RWPE2 (cell line): ENCODE measurements at regions not wholly inside any gene's neighbourhood (a gene's known extent, or its start where the extent isn't known, plus 50 kb on each side); places are given as distances from the start of the nearest gene placed in this dataset.

ENCODE experiments used
- ATAC-seq: fragments of 200-7000 bp; cut with Tn5 transposase; 3 replicates; pipeline ENCODE4 v1.9.1; 2021; ENCODE audit warnings: low read depth
- DNase-seq: peaks from one replicate; pipeline ENCODE4 v3.0.0-alpha.2; 2020; ENCODE audit warnings: low spot score
- H3K27ac ChIP-seq: fragments of 450-650 bp; 2 replicates; pipeline ENCODE4 v1.5.1; 2017; ENCODE audit warnings: mild to moderate bottlenecking; ENCODE audit not compliant: poor library complexity, severe bottlenecking
- H3K27me3 ChIP-seq: fragments of 250-450 bp; sonication (Bioruptor Pico); 2 replicates; pipeline ENCODE4 v1.5.1; 2021; ENCODE audit warnings: mild to moderate bottlenecking, moderate library complexity; ENCODE audit not compliant: insufficient read depth, poor library complexity, severe bottlenecking
- H3K36me3 ChIP-seq: fragments of 250-450 bp; sonication (Bioruptor Pico); 2 replicates; pipeline ENCODE4 v1.5.1; 2020; ENCODE audit warnings: low read depth, mild to moderate bottlenecking, moderate library complexity
- H3K4me1 ChIP-seq: fragments of 250-450 bp; sonication (Bioruptor Pico); 2 replicates; pipeline ENCODE4 v1.5.1; 2021; ENCODE audit warnings: mild to moderate bottlenecking, moderate library complexity; ENCODE audit not compliant: insufficient read depth, poor library complexity, severe bottlenecking
- H3K4me3 ChIP-seq: fragments of 250-450 bp; sonication (Bioruptor Pico); 2 replicates; pipeline ENCODE4 v1.5.1; 2021; ENCODE audit warnings: mild to moderate bottlenecking, moderate library complexity; ENCODE audit not compliant: severe bottlenecking
- H3K9me3 ChIP-seq: fragments of 250-450 bp; sonication (Bioruptor Pico); 2 replicates; pipeline ENCODE4 v1.5.1; 2021; ENCODE audit warnings: mild to moderate bottlenecking, moderate library complexity; ENCODE audit not compliant: severe bottlenecking
- CTCF ChIP-seq: fragments of 450-650 bp; IDR thresholded peaks from one replicate; pipeline ENCODE4 v1.5.1; 2017; ENCODE audit warnings: mild to moderate bottlenecking, moderate library complexity; ENCODE audit not compliant: poor library complexity, severe bottlenecking

DNA sequence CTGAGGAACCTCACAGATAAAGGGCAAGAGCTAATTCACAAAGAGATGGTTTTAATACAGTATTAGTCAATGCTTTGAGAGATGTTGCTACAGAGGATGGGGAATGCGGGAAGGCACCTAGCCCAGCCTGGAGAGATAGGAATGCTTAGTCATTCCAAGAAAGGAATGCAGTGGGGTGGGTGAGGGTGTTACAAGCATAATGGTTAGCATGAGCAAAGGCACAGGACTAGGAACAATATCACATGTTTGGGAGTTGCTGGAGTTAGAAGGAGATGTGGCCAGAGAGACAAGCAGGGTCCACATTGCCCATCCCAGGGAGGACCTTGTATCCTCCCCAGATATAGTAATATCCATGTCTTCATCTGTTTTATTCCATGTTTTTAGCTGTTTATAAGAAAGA is 107.0 kb upstream of the OGFRL1 start:
- ATAC-seq = peak; percentile 100

DNA sequence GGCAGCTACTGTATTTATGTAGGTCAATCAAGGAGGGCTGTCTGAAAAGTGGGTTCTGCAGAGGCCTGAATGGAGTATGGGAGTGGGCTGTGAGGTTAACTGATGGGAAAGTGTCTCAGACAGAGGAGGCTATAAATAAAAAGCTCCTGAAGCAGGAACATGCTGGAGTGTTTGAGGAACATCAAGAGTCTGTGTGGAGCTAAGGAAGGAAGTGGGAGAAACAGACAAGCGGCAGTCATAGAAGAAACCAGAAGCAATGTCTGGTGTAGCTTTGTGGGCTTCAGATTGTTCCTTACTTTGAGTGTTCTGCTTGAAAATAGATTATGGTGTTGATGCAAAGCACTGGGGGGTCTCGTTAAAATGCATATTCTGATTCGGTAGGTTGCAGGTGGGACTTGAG is 101.5 kb upstream of the OGFRL1 start:
- DNase-seq (no peak), ATAC-seq (no peak)
- Histone ChIP-seq H3K36me3 (no peaks in the 10 kb centered on the region), H3K27ac (no peak overlapping the region), H3K4me1 (no peaks in the 10 kb centered on the region), H3K4me3 (no peak overlapping the region), H3K27me3 (no peaks in the 10 kb centered on the region), H3K9me3 (peaks cover 1% of the 10 kb centered on the region)
- TF ChIP-seq CTCF = no peak

More for the DNA sequence above, 107.0 kb upstream of the OGFRL1 start:
- no peaks in the 10 kb centered on the region for H3K27me3 ChIP-seq
- peaks cover 1% of the 10 kb centered on the region for H3K9me3 ChIP-seq
- H3K4me3 ChIP-seq = no peak overlapping the region
- TF ChIP-seq CTCF = no peak
- DNase-seq = peak; percentile 65
- H3K4me1 ChIP-seq = peaks cover 9% of the 10 kb centered on the region
- no peaks in the 10 kb centered on the region for H3K36me3 ChIP-seq
- no peak overlapping the region for H3K27ac ChIP-seq

DNA sequence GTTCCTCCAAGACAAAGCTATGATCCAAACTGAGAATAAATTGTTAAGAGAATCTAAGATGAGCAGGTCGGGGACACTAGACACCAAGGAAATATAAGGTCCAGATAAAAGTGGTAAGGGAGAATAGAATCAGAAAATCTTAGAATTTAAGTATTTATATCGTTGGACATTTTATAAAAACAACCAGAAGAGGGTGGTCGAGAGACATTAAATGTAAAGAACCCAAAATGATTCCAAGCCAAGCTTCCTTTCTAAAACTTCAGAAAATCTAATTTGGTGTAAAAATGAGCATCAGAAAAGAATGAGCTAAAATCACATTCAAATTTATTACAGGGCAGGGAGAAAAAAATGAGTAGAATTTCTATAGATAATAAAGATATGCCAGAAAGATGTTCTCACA is 97.8 kb upstream of the OGFRL1 start:
- H3K36me3 ChIP-seq = no peaks in the 10 kb centered on the region
- peak; percentile 74 for TF ChIP-seq CTCF
- no peaks in the 10 kb centered on the region for H3K27me3 ChIP-seq
- H3K4me1 ChIP-seq = peaks cover 8% of the 10 kb centered on the region
- H3K9me3 ChIP-seq = no peaks in the 10 kb centered on the region
- ATAC-seq = no peak
- DNase-seq = no peak
- no peak overlapping the region for H3K27ac ChIP-seq
- H3K4me3 ChIP-seq = no peak overlapping the region

- H3K36me3 ChIP-seq = no peaks in the 10 kb centered on the region
- no peak overlapping the region for H3K27ac ChIP-seq
- no peak for TF ChIP-seq CTCF
- no peak overlapping the region for H3K4me3 ChIP-seq
- H3K27me3 ChIP-seq = no peaks in the 10 kb centered on the region
- peaks cover 8% of the 10 kb centered on the region for H3K4me1 ChIP-seq
- DNase-seq = no peak
- ATAC-seq = peak; percentile 91
- no peaks in the 10 kb centered on the region for H3K9me3 ChIP-seq
Observed at GRCh38 chr6:71194724-71195123, 93.9 kb upstream of the OGFRL1 start.

DNA sequence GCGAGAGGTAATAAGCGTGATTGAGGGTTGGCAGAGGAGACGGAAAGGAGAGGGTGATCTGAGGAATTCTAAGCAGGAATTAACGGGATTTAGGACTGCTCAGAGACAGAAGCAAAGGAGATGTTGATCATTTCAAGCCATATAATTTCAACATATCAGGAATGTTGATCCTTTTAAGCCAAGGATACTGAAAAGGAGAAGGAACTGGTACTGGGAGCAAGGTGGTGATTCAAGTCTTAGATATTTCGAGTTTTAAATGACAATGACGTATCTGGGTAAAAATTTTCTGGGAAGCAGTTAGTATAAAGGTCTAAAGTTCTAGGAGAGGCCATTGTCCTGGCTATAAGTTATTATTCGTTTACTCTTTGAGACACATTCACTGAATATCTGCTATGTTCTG is 91.3 kb upstream of the OGFRL1 start:
- no peak overlapping the region for H3K4me3 ChIP-seq
- no peak for TF ChIP-seq CTCF
- no peaks in the 10 kb centered on the region for H3K9me3 ChIP-seq
- no peaks in the 10 kb centered on the region for H3K27me3 ChIP-seq
- no peak overlapping the region for H3K27ac ChIP-seq
- DNase-seq (no peak), ATAC-seq (no peak)
- H3K4me1 ChIP-seq = peaks cover 8% of the 10 kb centered on the region
- H3K36me3 ChIP-seq = no peaks in the 10 kb centered on the region
